ENCODE measurements at regions not wholly inside any gene's neighbourhood (a gene's known extent, or its start where the extent isn't known, plus 50 kb on each side); places are given as distances from the start of the nearest gene placed in this dataset.
"Not testable (repeated sequence)": the region's sequence is repeated elsewhere in the genome, so short reads cannot be mapped to it uniquely, and the experiment has no call there.

GRCh38 chr6:8845690-8846089 lies 410.3 kb upstream of the SLC35B3 start:
- Histone ChIP-seq H3K27ac (ENCODE audit: low read length) (no peak overlapping the region), H3K4me1 (ENCODE audit: control insufficient read depth, low read depth, low read length) (no peaks in the 10 kb centered on the region), H3K36me3 (ENCODE audit: control insufficient read depth, low read depth, low read length) (no peaks in the 10 kb centered on the region), H3K9me3 (ENCODE audit: control insufficient read depth, low read depth, low read length) (no peaks in the 10 kb centered on the region), H3K9ac (ENCODE audit: low read length) (no peak overlapping the region), H3K27me3 (ENCODE audit: control insufficient read depth, insufficient read depth, low read length) (no peaks in the 10 kb centered on the region), H3K4me3 (ENCODE audit: low read length) (no peak overlapping the region)

DNA sequence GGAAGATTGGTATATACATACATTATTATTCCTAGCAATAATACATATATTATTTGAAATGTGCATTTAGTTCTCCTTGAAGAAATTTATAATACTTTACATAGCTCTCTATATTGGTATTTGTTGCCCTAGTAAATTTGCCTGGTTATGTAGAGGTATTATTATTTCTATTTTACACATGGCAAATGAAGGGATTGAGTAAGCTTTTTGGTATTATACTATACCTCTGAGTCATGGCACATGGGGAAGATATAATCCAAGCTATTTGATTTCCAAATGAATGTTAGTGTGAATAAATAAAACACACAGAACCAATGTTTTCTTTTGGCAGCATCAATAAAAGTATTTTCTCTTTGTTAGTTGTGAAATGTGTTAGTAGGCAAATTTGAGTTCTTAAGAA lies 409.6 kb upstream of the SLC35B3 start:
- Histone ChIP-seq H3K9me3 (ENCODE audit: control insufficient read depth, low read depth, low read length) (no peaks in the 10 kb centered on the region), H3K4me1 (ENCODE audit: control insufficient read depth, low read depth, low read length) (no peaks in the 10 kb centered on the region), H3K27me3 (ENCODE audit: control insufficient read depth, insufficient read depth, low read length) (no peaks in the 10 kb centered on the region), H3K27ac (ENCODE audit: low read length) (no peak overlapping the region), H3K4me3 (ENCODE audit: low read length) (no peak overlapping the region), H3K36me3 (ENCODE audit: control insufficient read depth, low read depth, low read length) (no peaks in the 10 kb centered on the region), H3K9ac (ENCODE audit: low read length) (no peak overlapping the region)

DNA sequence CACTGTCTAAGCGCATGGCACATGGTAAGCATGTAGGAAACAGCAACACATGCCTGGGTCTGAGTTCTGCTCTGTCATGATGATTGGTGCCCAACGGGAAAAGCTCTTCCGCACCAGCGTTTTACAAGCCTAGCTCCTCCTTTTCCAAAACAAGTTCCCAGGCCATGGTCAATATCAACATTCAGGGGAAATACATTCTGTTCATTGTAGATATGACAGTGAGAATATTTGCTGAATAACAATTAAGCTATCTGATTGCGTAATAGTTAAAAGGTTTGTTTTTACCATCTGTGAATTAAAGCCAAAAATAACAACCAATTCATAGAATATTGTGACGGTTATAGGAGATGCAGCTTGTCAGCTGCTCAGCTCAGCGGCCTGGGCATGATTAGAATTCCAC lies 404.3 kb upstream of the SLC35B3 start:
- Histone ChIP-seq H3K27me3 (ENCODE audit: control insufficient read depth, insufficient read depth, low read length) (no peaks in the 10 kb centered on the region), H3K27ac (ENCODE audit: low read length) (no peak overlapping the region), H3K4me3 (ENCODE audit: low read length) (no peak overlapping the region), H3K9me3 (ENCODE audit: control insufficient read depth, low read depth, low read length) (no peaks in the 10 kb centered on the region), H3K4me1 (ENCODE audit: control insufficient read depth, low read depth, low read length) (peaks cover 13% of the 10 kb centered on the region), H3K36me3 (ENCODE audit: control insufficient read depth, low read depth, low read length) (no peaks in the 10 kb centered on the region), H3K9ac (ENCODE audit: low read length) (no peak overlapping the region)

GRCh38 chr6:8837343-8837742 lies 402.0 kb upstream of the SLC35B3 start:
- no peak overlapping the region for H3K27ac ChIP-seq (ENCODE audit: low read length)
- H3K4me1 ChIP-seq (ENCODE audit: control insufficient read depth, low read depth, low read length): peaks cover 13% of the 10 kb centered on the region
- no peak overlapping the region for H3K9ac ChIP-seq (ENCODE audit: low read length)
- H3K4me3 ChIP-seq (ENCODE audit: low read length): no peak overlapping the region
- H3K36me3 ChIP-seq (ENCODE audit: control insufficient read depth, low read depth, low read length): no peaks in the 10 kb centered on the region
- no peaks in the 10 kb centered on the region for H3K9me3 ChIP-seq (ENCODE audit: control insufficient read depth, low read depth, low read length)
- no peaks in the 10 kb centered on the region for H3K27me3 ChIP-seq (ENCODE audit: control insufficient read depth, insufficient read depth, low read length)

GRCh38 chr6:8832695-8833094 lies 397.4 kb upstream of the SLC35B3 start:
- not testable (repeated sequence) for H3K9ac ChIP-seq (ENCODE audit: low read length); H3K27me3 ChIP-seq (ENCODE audit: control insufficient read depth, insufficient read depth, low read length); H3K27ac ChIP-seq (ENCODE audit: low read length); H3K4me3 ChIP-seq (ENCODE audit: low read length); H3K36me3 ChIP-seq (ENCODE audit: control insufficient read depth, low read depth, low read length); H3K9me3 ChIP-seq (ENCODE audit: control insufficient read depth, low read depth, low read length)
- H3K4me1 ChIP-seq (ENCODE audit: control insufficient read depth, low read depth, low read length): peaks cover 13% of the 10 kb centered on the region

DNA sequence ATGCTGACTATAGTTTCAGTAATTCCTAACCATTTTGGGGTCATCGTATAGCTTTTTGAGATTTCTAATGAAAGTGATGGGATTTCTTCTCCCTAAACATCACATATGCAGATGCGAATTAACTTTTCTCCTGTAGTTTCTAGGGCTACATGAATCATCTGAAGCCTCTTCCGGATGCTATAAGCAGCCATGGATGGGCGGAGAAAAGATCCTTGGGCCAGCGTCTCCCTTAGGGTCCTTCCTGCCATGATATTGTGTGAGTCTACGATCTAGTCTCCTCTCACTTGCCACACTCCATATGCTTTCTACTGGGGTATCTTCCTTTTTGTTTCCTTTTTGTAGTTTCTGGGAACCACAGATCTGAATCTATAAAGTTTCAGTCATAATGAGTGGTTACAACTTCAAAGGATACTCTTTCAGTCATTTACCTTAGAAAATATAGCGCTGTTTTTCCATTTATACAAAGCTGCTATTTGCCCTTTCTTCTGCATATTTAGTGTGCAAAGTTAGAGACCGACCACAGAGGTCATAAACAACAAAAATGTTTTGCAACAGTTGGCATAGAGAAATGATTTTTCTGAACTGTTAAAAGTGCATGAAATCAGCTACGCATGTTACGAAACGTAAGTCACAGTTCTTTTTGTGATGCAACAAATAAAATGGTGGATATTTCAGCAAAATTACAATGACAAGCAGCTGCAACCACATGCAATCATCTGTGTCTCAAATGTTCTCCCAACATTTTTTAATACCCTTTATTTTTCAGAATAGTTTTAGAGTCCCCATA lies 396.2 kb upstream of the SLC35B3 start:
- H3K9me3 ChIP-seq (ENCODE audit: control insufficient read depth, low read depth, low read length): no peaks in the 10 kb centered on the region
- H3K4me3 ChIP-seq (ENCODE audit: low read length): no peak overlapping the region
- H3K36me3 ChIP-seq (ENCODE audit: control insufficient read depth, low read depth, low read length): no peaks in the 10 kb centered on the region
- peaks cover 8% of the 10 kb centered on the region for H3K4me1 ChIP-seq (ENCODE audit: control insufficient read depth, low read depth, low read length)
- no peak overlapping the region for H3K27ac ChIP-seq (ENCODE audit: low read length)
- H3K27me3 ChIP-seq (ENCODE audit: control insufficient read depth, insufficient read depth, low read length): no peaks in the 10 kb centered on the region
- H3K9ac ChIP-seq (ENCODE audit: low read length): no peak overlapping the region

DNA sequence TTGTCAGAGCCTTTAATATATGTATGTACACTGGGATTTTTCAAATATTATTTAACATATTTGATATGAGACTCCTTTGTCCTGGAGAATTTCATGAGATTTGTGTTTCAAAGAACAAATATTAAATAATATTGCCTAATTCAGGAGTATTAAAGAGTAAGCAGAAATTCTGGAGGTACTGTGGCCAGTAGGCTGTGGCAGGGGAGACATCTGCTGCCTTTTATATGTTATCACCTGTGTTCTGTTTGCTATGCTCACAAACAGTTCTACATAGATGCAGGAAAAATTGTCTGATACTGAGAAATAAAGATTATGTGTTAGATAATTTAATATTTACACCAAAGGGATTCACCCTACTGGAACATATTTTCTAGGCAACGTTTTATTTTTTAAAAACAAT lies 395.4 kb upstream of the SLC35B3 start:
- Histone ChIP-seq H3K4me1 (ENCODE audit: control insufficient read depth, low read depth, low read length) (peaks cover 6% of the 10 kb centered on the region), H3K36me3 (ENCODE audit: control insufficient read depth, low read depth, low read length) (no peaks in the 10 kb centered on the region), H3K27ac (ENCODE audit: low read length) (no peak overlapping the region), H3K4me3 (ENCODE audit: low read length) (no peak overlapping the region), H3K27me3 (ENCODE audit: control insufficient read depth, insufficient read depth, low read length) (no peaks in the 10 kb centered on the region), H3K9ac (ENCODE audit: low read length) (no peak overlapping the region), H3K9me3 (ENCODE audit: control insufficient read depth, low read depth, low read length) (no peaks in the 10 kb centered on the region)

- Histone ChIP-seq H3K27ac (ENCODE audit: low read length) (no peak overlapping the region), H3K36me3 (ENCODE audit: control insufficient read depth, low read depth, low read length) (no peaks in the 10 kb centered on the region), H3K9me3 (ENCODE audit: control insufficient read depth, low read depth, low read length) (no peaks in the 10 kb centered on the region), H3K4me1 (ENCODE audit: control insufficient read depth, low read depth, low read length) (no peaks in the 10 kb centered on the region), H3K9ac (ENCODE audit: low read length) (no peak overlapping the region), H3K27me3 (ENCODE audit: control insufficient read depth, insufficient read depth, low read length) (no peaks in the 10 kb centered on the region), H3K4me3 (ENCODE audit: low read length) (no peak overlapping the region)
These were observed 394.5 kb upstream of the SLC35B3 start for GRCh38 chr6:8829796-8830195.

GRCh38 chr6:8829296-8829695 lies 394.0 kb upstream of the SLC35B3 start:
- no peak overlapping the region for H3K9ac ChIP-seq (ENCODE audit: low read length)
- H3K9me3 ChIP-seq (ENCODE audit: control insufficient read depth, low read depth, low read length): no peaks in the 10 kb centered on the region
- no peak overlapping the region for H3K27ac ChIP-seq (ENCODE audit: low read length)
- H3K4me3 ChIP-seq (ENCODE audit: low read length): no peak overlapping the region
- H3K27me3 ChIP-seq (ENCODE audit: control insufficient read depth, insufficient read depth, low read length): no peaks in the 10 kb centered on the region
- no peaks in the 10 kb centered on the region for H3K36me3 ChIP-seq (ENCODE audit: control insufficient read depth, low read depth, low read length)
- H3K4me1 ChIP-seq (ENCODE audit: control insufficient read depth, low read depth, low read length): no peaks in the 10 kb centered on the region

DNA sequence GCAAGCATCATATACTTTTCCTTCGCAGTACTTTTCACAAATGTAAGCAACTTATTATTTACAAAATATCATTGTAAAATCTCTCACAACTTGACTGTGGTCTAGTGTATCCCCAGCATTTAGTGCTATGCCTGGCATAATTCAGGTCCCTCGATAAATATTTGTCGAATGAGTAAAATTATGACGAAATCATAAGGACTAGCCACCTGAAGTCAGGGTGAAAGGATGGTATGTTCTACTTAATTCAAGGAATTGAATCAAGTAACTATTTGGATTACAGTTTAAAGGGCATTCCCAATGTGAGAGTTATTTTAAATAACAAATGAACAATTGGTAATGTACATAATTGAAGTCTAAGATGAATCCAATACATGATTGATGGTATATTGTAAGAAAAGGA lies 393.0 kb upstream of the SLC35B3 start:
- Histone ChIP-seq H3K9ac (ENCODE audit: low read length) (no peak overlapping the region), H3K9me3 (ENCODE audit: control insufficient read depth, low read depth, low read length) (no peaks in the 10 kb centered on the region), H3K4me3 (ENCODE audit: low read length) (no peak overlapping the region)

DNA sequence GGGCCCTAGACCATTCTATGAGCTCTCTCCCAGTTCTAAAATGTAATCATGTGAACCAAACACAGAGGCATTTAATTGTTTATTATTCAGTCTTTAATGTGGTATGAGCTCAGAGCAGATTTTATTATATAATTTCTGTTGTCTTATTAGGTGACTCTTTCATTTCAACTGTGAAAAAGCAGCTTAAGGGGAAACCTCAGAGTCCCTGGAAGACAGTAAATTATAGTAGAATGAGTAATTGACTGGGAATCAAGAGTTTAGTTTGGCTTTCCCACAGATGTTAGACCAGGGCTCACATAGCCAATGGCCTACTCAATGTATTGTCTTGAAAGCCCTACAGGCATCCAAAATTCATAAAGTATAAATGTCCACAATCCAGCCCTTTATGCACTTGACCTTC lies 390.4 kb upstream of the SLC35B3 start:
- H3K4me1 ChIP-seq (ENCODE audit: control insufficient read depth, low read depth, low read length): no peaks in the 10 kb centered on the region
- H3K36me3 ChIP-seq (ENCODE audit: control insufficient read depth, low read depth, low read length): no peaks in the 10 kb centered on the region
- no peak overlapping the region for H3K4me3 ChIP-seq (ENCODE audit: low read length)

More for the DNA sequence above, 393.0 kb upstream of the SLC35B3 start:
- no peaks in the 10 kb centered on the region for H3K36me3 ChIP-seq (ENCODE audit: control insufficient read depth, low read depth, low read length)
- H3K27ac ChIP-seq (ENCODE audit: low read length): no peak overlapping the region
- H3K4me1 ChIP-seq (ENCODE audit: control insufficient read depth, low read depth, low read length): no peaks in the 10 kb centered on the region
- no peaks in the 10 kb centered on the region for H3K27me3 ChIP-seq (ENCODE audit: control insufficient read depth, insufficient read depth, low read length)

GRCh38 chr6:8821981-8822381 lies 386.6 kb upstream of the SLC35B3 start:
- Histone ChIP-seq H3K9ac (ENCODE audit: low read length) (no peak overlapping the region), H3K4me1 (ENCODE audit: control insufficient read depth, low read depth, low read length) (no peaks in the 10 kb centered on the region), H3K4me3 (ENCODE audit: low read length) (no peak overlapping the region), H3K27ac (ENCODE audit: low read length) (no peak overlapping the region), H3K27me3 (ENCODE audit: control insufficient read depth, insufficient read depth, low read length) (no peaks in the 10 kb centered on the region), H3K36me3 (ENCODE audit: control insufficient read depth, low read depth, low read length) (no peaks in the 10 kb centered on the region), H3K9me3 (ENCODE audit: control insufficient read depth, low read depth, low read length) (no peaks in the 10 kb centered on the region)

More for the DNA sequence above, 390.4 kb upstream of the SLC35B3 start:
- no peaks in the 10 kb centered on the region for H3K9me3 ChIP-seq (ENCODE audit: control insufficient read depth, low read depth, low read length)
- no peak overlapping the region for H3K9ac ChIP-seq (ENCODE audit: low read length)
- H3K27me3 ChIP-seq (ENCODE audit: control insufficient read depth, insufficient read depth, low read length): no peaks in the 10 kb centered on the region
- no peak overlapping the region for H3K27ac ChIP-seq (ENCODE audit: low read length)

All from iPS-18a (cell line).